GM12892 (cell line): ENCODE measurements at regions not wholly inside any gene's neighbourhood (a gene's known extent, or its start where the extent isn't known, plus 50 kb on each side); places are given as distances from the start of the nearest gene placed in this dataset.

Source experiments
- POLR2A ChIP-seq: IDR thresholded peaks from 2 replicates; pipeline ENCODE4 v1.6.1; 2011; ENCODE audit warnings: low read depth, low read length, control low read depth
- POLR2AphosphoS5 ChIP-seq: IDR thresholded peaks from 2 replicates; pipeline ENCODE4 v1.6.1; 2011; ENCODE audit warnings: low read depth, low read length, control low read depth

DNA sequence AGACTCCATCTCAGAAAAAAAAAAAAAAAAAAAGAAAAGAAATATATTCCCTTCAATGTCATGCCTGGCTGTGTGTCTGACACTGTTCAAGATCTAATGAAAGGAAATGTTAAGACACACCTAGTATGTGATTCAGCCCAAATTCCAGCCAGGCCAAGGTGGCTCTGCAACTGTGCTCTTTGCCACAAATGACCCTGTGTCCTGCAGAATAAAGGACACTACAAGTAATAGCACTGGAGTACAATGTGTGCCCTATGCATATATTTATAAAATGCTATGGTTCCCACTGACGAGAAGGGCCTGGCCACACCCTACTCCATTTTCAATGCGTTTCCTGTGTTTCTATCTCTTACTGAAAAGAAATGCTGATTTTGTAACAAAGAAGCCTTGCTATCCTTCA is 98.0 kb upstream of the SORBS2 start:
- TF ChIP-seq POLR2A: no peak
- no peak for TF ChIP-seq POLR2AphosphoS5
